Retina (tissue), 1 donor: ENCODE measurements at regions not wholly inside any gene's neighbourhood (a gene's known extent, or its start where the extent isn't known, plus 50 kb on each side); places are given as distances from the start of the nearest gene placed in this dataset.

Experiments
- DNase-seq: peaks from one replicate; pipeline ENCODE4 v3.0.0-alpha.2; 2016

- DNase-seq, result no peak
Measured at GRCh38 chr3:66692766-66693150, 191.9 kb upstream of the LRIG1 start.

- peak; percentile 54 for DNase-seq
Measured at GRCh38 chr3:66693461-66694031, 192.7 kb upstream of the LRIG1 start.

- DNase-seq, result no peak
Measured at GRCh38 chr3:66702126-66702525, 201.3 kb upstream of the LRIG1 start.

GRCh38 chr3:66703501-66703900, 202.7 kb upstream of the LRIG1 start:
- DNase-seq, result no peak

- no peak for DNase-seq
Measured at GRCh38 chr3:66705076-66705475, 204.3 kb upstream of the LRIG1 start.

GRCh38 chr3:66706890-66707289, 206.1 kb upstream of the LRIG1 start:
- no peak for DNase-seq

- DNase-seq, result no peak
Measured at GRCh38 chr3:66709532-66709931, 208.7 kb upstream of the LRIG1 start.

GRCh38 chr3:66712210-66712609, 211.4 kb upstream of the LRIG1 start:
- no peak for DNase-seq

GRCh38 chr3:66713921-66714320, 213.1 kb upstream of the LRIG1 start:
- no peak for DNase-seq

- no peak for DNase-seq
Measured at GRCh38 chr3:66715806-66716205, 215.0 kb upstream of the LRIG1 start.

GRCh38 chr3:66717806-66718205, 217.0 kb upstream of the LRIG1 start:
- DNase-seq, result no peak

GRCh38 chr3:66719796-66720356, 219.1 kb upstream of the LRIG1 start:
- no peak for DNase-seq

- DNase-seq, result no peak
Measured at GRCh38 chr3:66720508-66720907, 219.7 kb upstream of the LRIG1 start.

- DNase-seq, result no peak
Measured at GRCh38 chr3:66722675-66723074, 221.9 kb upstream of the LRIG1 start.

- no peak for DNase-seq
Measured at GRCh38 chr3:66723231-66723630, 222.4 kb upstream of the LRIG1 start.

- no peak for DNase-seq
Measured at GRCh38 chr3:66729687-66730393, 229.0 kb upstream of the LRIG1 start.

- no peak for DNase-seq
Measured at GRCh38 chr3:66738625-66739365, 238.0 kb upstream of the LRIG1 start.

- DNase-seq, result no peak
Measured at GRCh38 chr3:66740260-66740659, 239.4 kb upstream of the LRIG1 start.

GRCh38 chr3:66744521-66744920, 243.7 kb upstream of the LRIG1 start:
- no peak for DNase-seq

GRCh38 chr3:66744986-66745385, 244.2 kb upstream of the LRIG1 start:
- no peak for DNase-seq

GRCh38 chr3:66747261-66747660, 246.4 kb upstream of the LRIG1 start:
- no peak for DNase-seq

GRCh38 chr3:66747696-66748095, 246.9 kb upstream of the LRIG1 start:
- no peak for DNase-seq

GRCh38 chr3:66748175-66748876, 247.5 kb upstream of the LRIG1 start:
- no peak for DNase-seq
